ENCODE measurements at regions not wholly inside any gene's neighbourhood (a gene's known extent, or its start where the extent isn't known, plus 50 kb on each side); places are given as distances from the start of the nearest gene placed in this dataset.

DNA sequence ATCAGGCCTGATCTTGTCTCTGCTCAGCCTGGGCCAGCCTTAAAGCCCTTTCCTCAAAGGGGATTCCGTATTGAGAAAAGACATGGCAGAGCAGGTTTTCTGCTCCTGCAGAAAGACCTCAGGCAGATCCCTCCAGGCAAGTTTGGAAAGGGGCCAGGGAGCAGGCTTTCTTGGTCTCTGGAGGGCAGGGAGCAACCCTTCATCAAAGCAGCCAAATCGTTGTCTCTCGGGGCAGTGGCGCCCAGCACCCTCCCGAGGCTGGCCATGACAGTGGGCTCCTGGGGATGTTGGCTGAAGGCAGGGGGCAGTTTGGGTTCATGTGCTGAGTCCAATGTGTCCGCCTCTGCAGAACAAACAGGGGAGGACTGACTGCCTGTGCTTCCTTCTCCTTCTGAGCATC, 168.4 kb upstream of the WSCD1 start:
- no peak for DNase-seq
- Mint-ChIP-seq H3K4me1 (ENCODE audit: low read depth, unreplicated experiment) (no peaks in the 10 kb centered on the region), H3K4me3 (ENCODE audit: low read depth, unreplicated experiment) (no peak overlapping the region), H3K9me3 (ENCODE audit: low read depth, unreplicated experiment) (peaks cover 2% of the 10 kb centered on the region), H3K27me3 (ENCODE audit: unreplicated experiment) (peaks cover 17% of the 10 kb centered on the region), H3K36me3 (ENCODE audit: insufficient read depth, unreplicated experiment) (peaks cover 5% of the 10 kb centered on the region), H3K27ac (ENCODE audit: unreplicated experiment) (no peak overlapping the region)
- TF ChIP-seq, protein P1, sequence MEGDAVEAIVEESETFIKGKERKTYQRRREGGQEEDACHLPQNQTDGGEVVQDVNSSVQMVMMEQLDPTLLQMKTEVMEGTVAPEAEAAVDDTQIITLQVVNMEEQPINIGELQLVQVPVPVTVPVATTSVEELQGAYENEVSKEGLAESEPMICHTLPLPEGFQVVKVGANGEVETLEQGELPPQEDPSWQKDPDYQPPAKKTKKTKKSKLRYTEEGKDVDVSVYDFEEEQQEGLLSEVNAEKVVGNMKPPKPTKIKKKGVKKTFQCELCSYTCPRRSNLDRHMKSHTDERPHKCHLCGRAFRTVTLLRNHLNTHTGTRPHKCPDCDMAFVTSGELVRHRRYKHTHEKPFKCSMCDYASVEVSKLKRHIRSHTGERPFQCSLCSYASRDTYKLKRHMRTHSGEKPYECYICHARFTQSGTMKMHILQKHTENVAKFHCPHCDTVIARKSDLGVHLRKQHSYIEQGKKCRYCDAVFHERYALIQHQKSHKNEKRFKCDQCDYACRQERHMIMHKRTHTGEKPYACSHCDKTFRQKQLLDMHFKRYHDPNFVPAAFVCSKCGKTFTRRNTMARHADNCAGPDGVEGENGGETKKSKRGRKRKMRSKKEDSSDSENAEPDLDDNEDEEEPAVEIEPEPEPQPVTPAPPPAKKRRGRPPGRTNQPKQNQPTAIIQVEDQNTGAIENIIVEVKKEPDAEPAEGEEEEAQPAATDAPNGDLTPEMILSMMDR (IDR thresholded peaks at IDR 0.05; ENCODE audit: unreplicated experiment) = no peak
- no TSS peak for BruUV-seq (replicated peaks)
- intact Hi-C loops (cut with micrococcal nuclease; ENCODE audit: unreplicated experiment) = no loop called here
- CTCF ChIA-PET = no interaction called here

DNA sequence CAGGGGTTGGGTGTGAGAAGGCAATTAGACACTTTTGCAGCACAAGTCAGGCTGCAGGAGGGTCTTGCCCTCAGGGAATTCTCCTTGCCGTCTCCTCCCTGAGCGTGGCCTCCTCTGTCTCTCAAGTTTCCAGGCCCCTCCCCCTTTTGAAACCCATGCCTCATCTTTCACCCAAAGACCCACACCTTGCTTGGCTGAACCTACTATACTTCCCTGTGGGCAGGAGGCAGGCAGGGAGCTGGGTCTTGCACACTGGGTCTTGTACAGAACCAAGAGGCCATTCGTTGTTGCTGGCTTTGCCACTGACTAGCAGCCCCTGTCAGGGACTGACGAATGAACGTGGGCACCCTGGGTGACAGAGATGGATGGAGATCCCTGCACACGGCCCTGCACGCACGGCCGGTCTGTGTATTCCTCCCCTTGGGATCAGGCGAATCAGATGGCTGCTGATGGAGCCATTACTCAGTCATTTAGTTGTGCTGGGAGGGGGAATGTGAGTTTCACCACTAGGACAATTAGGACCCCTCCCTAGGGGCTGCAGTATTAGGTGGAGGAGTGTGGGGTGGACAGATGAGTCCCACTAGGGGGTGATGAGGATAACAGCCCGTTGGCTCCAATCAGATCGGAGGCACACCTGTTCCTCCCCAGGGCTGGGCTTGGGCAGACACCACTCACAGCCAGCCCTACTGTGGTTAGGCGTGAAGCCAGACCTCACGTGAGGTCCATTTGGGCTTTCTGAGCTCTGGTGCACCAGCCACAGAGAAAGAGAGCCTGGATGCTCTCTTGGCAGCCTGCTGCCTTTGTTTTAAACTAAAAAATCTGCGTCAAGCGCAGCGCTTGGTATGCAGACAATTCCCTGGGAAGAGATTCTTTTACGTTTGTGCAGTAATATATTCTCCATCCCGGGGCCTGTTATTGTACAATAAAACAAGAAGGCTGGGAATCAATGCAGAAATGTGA, 167.7 kb upstream of the WSCD1 start:
- TF ChIP-seq, protein P1 (IDR thresholded peaks at IDR 0.05; ENCODE audit: unreplicated experiment) = no peak
- no peak for DNase-seq
- no TSS peak for BruUV-seq (replicated peaks)
- Mint-ChIP-seq H3K4me3 (ENCODE audit: low read depth, unreplicated experiment) (no peak overlapping the region), H3K9me3 (ENCODE audit: low read depth, unreplicated experiment) (peaks cover 2% of the 10 kb centered on the region), H3K4me1 (ENCODE audit: low read depth, unreplicated experiment) (no peaks in the 10 kb centered on the region), H3K27me3 (ENCODE audit: unreplicated experiment) (peaks cover 13% of the 10 kb centered on the region), H3K36me3 (ENCODE audit: insufficient read depth, unreplicated experiment) (peaks cover 5% of the 10 kb centered on the region), H3K27ac (ENCODE audit: unreplicated experiment) (no peak overlapping the region)
- intact Hi-C loops (cut with micrococcal nuclease; ENCODE audit: unreplicated experiment) = no loop called here
- CTCF ChIA-PET = no interaction called here

DNA sequence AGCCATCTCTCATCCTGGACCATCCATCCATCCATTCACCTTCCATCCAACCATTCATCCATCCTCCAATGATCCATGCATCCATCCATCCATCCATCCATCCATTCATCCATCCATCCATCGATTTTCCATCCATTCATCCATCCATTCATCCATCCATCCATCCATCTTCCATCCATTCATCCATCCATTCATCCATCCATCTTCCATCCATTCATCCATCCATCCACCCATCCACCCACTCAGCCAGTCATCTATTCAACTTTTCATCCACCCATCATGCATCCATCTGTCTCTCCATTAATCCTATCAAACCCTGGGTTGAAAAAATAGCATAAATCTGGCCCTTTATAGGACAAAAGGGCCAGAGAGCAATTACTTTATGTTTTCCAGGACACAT, 158.3 kb upstream of the WSCD1 start:
- H3K9me3 Mint-ChIP-seq (ENCODE audit: low read depth, unreplicated experiment) = no peaks in the 10 kb centered on the region
- H3K36me3 Mint-ChIP-seq (ENCODE audit: insufficient read depth, unreplicated experiment) = no peaks in the 10 kb centered on the region
- no peak overlapping the region for H3K4me3 Mint-ChIP-seq (ENCODE audit: low read depth, unreplicated experiment)
- no peak overlapping the region for H3K27ac Mint-ChIP-seq (ENCODE audit: unreplicated experiment)
- DNase-seq = no peak
- no TSS peak for BruUV-seq (replicated peaks)
- TF ChIP-seq, protein P1 (IDR thresholded peaks at IDR 0.05; ENCODE audit: unreplicated experiment) = no peak
- H3K27me3 Mint-ChIP-seq (ENCODE audit: unreplicated experiment) = peaks cover 8% of the 10 kb centered on the region
- intact Hi-C loops (cut with micrococcal nuclease; ENCODE audit: unreplicated experiment) = no loop called here
- CTCF ChIA-PET = no interaction called here
- H3K4me1 Mint-ChIP-seq (ENCODE audit: low read depth, unreplicated experiment) = no peaks in the 10 kb centered on the region

DNA sequence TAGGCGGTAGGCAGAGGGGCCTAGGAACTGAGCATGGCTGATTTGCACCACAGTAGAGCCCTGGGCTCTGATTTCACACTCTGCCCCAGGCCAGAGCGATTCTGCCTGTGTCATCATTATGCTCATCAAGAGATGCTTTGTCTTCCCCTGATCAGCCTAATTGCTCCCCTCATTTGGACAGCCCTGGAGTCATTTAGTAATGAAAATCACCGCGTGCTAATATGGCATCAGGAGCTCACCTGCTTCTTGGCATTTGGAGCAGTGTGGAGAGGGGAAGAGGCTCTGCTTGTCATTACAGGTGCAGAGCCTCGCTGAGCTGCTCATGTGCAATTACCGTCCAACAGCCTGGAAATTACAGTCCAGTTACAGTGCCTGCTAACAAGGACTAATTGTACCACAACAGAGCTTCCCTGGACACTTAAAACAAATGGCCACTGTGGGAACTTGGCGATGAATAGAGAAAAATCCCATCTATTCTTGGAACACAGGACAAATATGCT, 157.1 kb upstream of the WSCD1 start:
- BruUV-seq (replicated peaks) = no TSS peak

More for the DNA sequence above, 157.1 kb upstream of the WSCD1 start:
- no peaks in the 10 kb centered on the region for H3K36me3 Mint-ChIP-seq (ENCODE audit: insufficient read depth, unreplicated experiment)
- H3K4me3 Mint-ChIP-seq (ENCODE audit: low read depth, unreplicated experiment) = no peak overlapping the region
- H3K4me1 Mint-ChIP-seq (ENCODE audit: low read depth, unreplicated experiment) = no peaks in the 10 kb centered on the region
- H3K27me3 Mint-ChIP-seq (ENCODE audit: unreplicated experiment) = peaks cover 18% of the 10 kb centered on the region
- H3K27ac Mint-ChIP-seq (ENCODE audit: unreplicated experiment) = no peak overlapping the region
- no peaks in the 10 kb centered on the region for H3K9me3 Mint-ChIP-seq (ENCODE audit: low read depth, unreplicated experiment)
- DNase-seq = no peak
- CTCF ChIA-PET = no interaction called here
- intact Hi-C loops (cut with micrococcal nuclease; ENCODE audit: unreplicated experiment) = no loop called here
- TF ChIP-seq, protein P1 (IDR thresholded peaks at IDR 0.05; ENCODE audit: unreplicated experiment) = no peak
